Transverse colon (tissue), 4 donors: ENCODE measurements at regions not wholly inside any gene's neighbourhood (a gene's known extent, or its start where the extent isn't known, plus 50 kb on each side); places are given as distances from the start of the nearest gene placed in this dataset.

ENCODE experiments used
- DNase-seq: peaks from one replicate; pipeline ENCODE4 v3.0.0-alpha.2; 2019
- H3K27ac ChIP-seq, 4 donors: fragments of 200-600 bp; sonication (generic); 2 replicates each; pipeline ENCODE4 v1.5.1; 2016 to 2018; ENCODE audit warnings: inconsistent platforms in 4 of 4
- H3K27me3 ChIP-seq: fragments of 200-600 bp; sonication (generic); 2 replicates; pipeline ENCODE4 v1.5.1; 2017; ENCODE audit warnings: inconsistent platforms
- H3K36me3 ChIP-seq, 4 donors: fragments of 200-600 bp; sonication (generic); 2 replicates each; pipeline ENCODE4 v1.5.1; 2017 to 2019; ENCODE audit warnings: inconsistent platforms in 4 of 4
- H3K4me1 ChIP-seq, 4 donors: fragments of 200-600 bp; sonication (generic); 2 replicates each; pipeline ENCODE4 v1.5.1; 2017 to 2020; ENCODE audit warnings: inconsistent platforms in 4 of 4
- H3K4me3 ChIP-seq, 4 donors: fragments of 200-600 bp; sonication (generic); 1 replicate in 1 of 4; 2 replicates in 3 of 4; pipeline versions ENCODE4 v1.5.1 to v1.6.1; 2017 to 2019; ENCODE audit warnings: inconsistent platforms in 4 of 4
- H3K9me3 ChIP-seq, 2 donors: fragments of 200-600 bp; sonication (generic); 2 replicates each; pipeline ENCODE4 v1.5.1; 2017 to 2019; ENCODE audit warnings: inconsistent platforms in 2 of 2
- EP300 ChIP-seq: sonication (generic); formaldehyde crosslinking; IDR thresholded peaks from one replicate; pipeline ENCODE4 v1.6.1; 2017; ENCODE audit warnings: antibody characterized with exemption, low read depth
- POLR2A ChIP-seq: fragments of 450-650 bp; IDR thresholded peaks from one replicate; pipeline ENCODE4 v1.6.1; 2016; ENCODE audit warnings: antibody characterized with exemption, mild to moderate bottlenecking, moderate library complexity
- POLR2AphosphoS5 ChIP-seq, 3 donors: sonication (generic); formaldehyde crosslinking; IDR thresholded peaks; one replicate each; pipeline ENCODE4 v1.6.1; 2016; ENCODE audit warnings: antibody characterized with exemption in 3 of 3
- WGBS, 2 donors: methylation state at CpG; one replicate each; pipeline ENCODE4 v1.1.5; 2018; ENCODE audit warnings: low coverage in 1 of 2; 5-methylcytosine and 5-hydroxymethylcytosine counted together
- in situ Hi-C, 4 donors: fragments of 200-750 bp; cut with MboI; loops; one replicate each; pipeline versions ENCODE4 v1.15.0 to v1.15.1; 2017; ENCODE audit warnings: low sequenced_read_pairs in 3 of 4, low pct_ligation_motif_present in 1 of 4, low pct_unique_long_range_greater_than_20kb in 1 of 4
- intact Hi-C: fragments of 100-400 bp; cut with DNase I; formaldehyde crosslinking; loops from one replicate; pipeline ENCODE4 v1.15.1; 2023; ENCODE audit warnings: low total_unique reads
- TF ChIP-seq, protein P1 (sequence below), 5 experiments: fragments of 200-600 bp in 3 of 5; fragments of 450-650 bp in 2 of 5; sonication (generic) in 3 of 5; IDR thresholded peaks; 1 replicate in 2 of 5; 2 replicates in 3 of 5; pipeline ENCODE4 v1.5.1; 2016 to 2017; ENCODE audit warnings: antibody characterized with exemption in 5 of 5, inconsistent platforms in 3 of 5, mild to moderate bottlenecking in 2 of 5, moderate library complexity in 1 of 5

DNA sequence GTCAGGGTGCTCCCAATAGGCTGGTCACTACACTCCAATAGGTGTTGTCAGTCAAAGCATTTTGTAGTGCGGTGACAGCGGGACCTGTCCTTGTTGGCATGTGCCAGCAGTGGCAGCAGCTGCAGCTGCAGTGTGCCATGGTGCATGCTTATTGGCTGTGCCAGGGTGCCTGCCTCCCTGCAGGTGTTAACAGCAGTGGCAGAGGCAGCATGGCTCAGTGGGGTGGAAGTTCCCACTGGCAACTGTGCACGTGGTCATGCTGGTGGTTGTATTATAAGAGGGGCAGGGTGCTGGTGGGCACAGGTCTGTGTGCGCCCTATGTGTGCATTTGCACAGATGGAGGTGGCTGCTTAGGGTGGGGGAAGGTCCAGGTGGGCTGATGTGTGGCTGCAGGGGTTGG lies 133.7 kb upstream of the EDIL3 start:
- 88% methylated on average over 4 of the region's 4 CpGs; no CpG with 5 or more reads in 1 of the 2 donors for WGBS, 2 donors
- no peaks in the 10 kb centered on the region for H3K9me3 ChIP-seq
- no peak overlapping the region for H3K27ac ChIP-seq
- H3K4me3 ChIP-seq, result no peak overlapping the region
- H3K4me1 ChIP-seq, result no peaks in the 10 kb centered on the region
- in situ Hi-C loops (no loop called here), intact Hi-C loops (no loop called here)
- H3K27me3 ChIP-seq, result no peaks in the 10 kb centered on the region
- TF ChIP-seq, protein P1, sequence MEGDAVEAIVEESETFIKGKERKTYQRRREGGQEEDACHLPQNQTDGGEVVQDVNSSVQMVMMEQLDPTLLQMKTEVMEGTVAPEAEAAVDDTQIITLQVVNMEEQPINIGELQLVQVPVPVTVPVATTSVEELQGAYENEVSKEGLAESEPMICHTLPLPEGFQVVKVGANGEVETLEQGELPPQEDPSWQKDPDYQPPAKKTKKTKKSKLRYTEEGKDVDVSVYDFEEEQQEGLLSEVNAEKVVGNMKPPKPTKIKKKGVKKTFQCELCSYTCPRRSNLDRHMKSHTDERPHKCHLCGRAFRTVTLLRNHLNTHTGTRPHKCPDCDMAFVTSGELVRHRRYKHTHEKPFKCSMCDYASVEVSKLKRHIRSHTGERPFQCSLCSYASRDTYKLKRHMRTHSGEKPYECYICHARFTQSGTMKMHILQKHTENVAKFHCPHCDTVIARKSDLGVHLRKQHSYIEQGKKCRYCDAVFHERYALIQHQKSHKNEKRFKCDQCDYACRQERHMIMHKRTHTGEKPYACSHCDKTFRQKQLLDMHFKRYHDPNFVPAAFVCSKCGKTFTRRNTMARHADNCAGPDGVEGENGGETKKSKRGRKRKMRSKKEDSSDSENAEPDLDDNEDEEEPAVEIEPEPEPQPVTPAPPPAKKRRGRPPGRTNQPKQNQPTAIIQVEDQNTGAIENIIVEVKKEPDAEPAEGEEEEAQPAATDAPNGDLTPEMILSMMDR (IDR thresholded peaks at IDR 0.05), result no peak
- TF ChIP-seq POLR2A (no peak), EP300 (no peak), POLR2AphosphoS5 (IDR thresholded peaks at IDR 0.05) (no peak)
- no peak for DNase-seq
- no peaks in the 10 kb centered on the region for H3K36me3 ChIP-seq

DNA sequence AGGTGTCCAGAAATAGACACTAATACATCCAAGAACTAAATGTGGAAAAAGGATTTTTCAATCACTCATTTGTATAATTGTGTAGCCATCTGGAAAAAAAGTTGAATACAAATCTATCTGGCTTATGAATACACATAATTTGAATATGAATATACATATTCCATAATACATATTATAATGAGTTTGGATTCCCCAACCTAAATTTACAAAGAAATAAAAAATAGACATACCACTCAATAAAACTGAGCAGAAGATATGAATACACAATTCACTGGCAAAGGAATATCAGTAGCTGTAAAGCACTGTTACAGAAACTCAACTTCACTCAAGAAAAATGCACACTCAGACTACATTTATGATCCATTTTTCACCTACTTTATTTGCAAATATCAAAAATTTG lies 121.9 kb upstream of the EDIL3 start:
- no peak for TF ChIP-seq POLR2A
- no peak for TF ChIP-seq POLR2AphosphoS5 (IDR thresholded peaks at IDR 0.05)
- H3K9me3 ChIP-seq, result no peaks in the 10 kb centered on the region
- intact Hi-C loops (no loop called here), in situ Hi-C loops (no loop called here)
- no peaks in the 10 kb centered on the region for H3K36me3 ChIP-seq
- no peak overlapping the region for H3K4me3 ChIP-seq
- no peaks in the 10 kb centered on the region for H3K27me3 ChIP-seq
- no peaks in the 10 kb centered on the region for H3K4me1 ChIP-seq
- DNase-seq, result no peak
- no peak overlapping the region for H3K27ac ChIP-seq

DNA sequence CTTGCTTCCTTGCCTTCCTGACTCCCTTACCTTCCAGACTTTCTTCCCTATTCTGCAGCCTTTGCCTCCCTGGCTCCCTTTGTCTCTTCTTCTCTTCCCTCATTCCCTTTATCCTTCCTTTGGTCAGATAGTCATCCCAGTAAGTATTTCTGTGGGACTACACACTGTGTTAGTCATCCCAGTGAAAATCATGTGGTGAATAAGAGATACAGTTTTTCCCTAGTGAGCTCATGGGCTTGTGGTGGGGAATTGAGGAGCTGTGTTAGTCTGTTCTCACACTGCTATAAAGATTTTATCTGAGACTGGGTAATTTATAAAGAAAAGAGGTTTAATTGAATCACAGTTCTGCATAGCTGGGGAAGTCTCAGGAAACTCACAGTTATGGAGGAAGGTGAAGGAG lies 109.8 kb upstream of the EDIL3 start:
- no peak overlapping the region for H3K27ac ChIP-seq
- no peaks in the 10 kb centered on the region for H3K9me3 ChIP-seq
- no peak for DNase-seq
- no peak for TF ChIP-seq EP300
- TF ChIP-seq, protein P1 (IDR thresholded peaks at IDR 0.05), result no peak
- TF ChIP-seq POLR2A, result no peak
- no peak for TF ChIP-seq POLR2AphosphoS5 (IDR thresholded peaks at IDR 0.05)
- H3K27me3 ChIP-seq, result no peaks in the 10 kb centered on the region
- no peak overlapping the region for H3K4me3 ChIP-seq
- intact Hi-C loops, result no loop called here
- in situ Hi-C loops, result no loop called here
- H3K36me3 ChIP-seq, result no peaks in the 10 kb centered on the region
- H3K4me1 ChIP-seq, result no peaks in the 10 kb centered on the region

DNA sequence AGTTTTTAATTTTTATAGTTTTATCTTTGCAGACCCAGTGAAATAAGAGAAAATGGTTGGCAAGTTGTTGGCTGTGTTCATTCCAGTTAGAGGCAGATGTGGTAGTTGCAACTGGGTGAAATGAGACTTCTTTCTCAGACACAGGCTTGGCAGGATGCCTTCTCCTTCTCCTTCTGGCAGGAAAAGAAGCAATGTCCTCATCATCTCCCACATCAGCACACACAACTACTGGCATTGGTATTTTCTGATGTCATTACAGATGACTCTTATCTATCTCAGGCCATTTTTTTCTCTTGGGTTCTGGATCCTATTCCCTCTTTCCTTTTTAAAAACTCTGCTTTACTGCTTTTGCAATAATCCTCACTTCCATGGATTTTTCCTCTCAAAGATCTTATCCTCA lies 103.3 kb upstream of the EDIL3 start:
- no peaks in the 10 kb centered on the region for H3K4me1 ChIP-seq
- no peaks in the 10 kb centered on the region for H3K36me3 ChIP-seq
- in situ Hi-C loops (no loop called here), intact Hi-C loops (no loop called here)
- no peaks in the 10 kb centered on the region for H3K27me3 ChIP-seq
- no peak for DNase-seq
- H3K4me3 ChIP-seq, result no peak overlapping the region
- TF ChIP-seq POLR2A (no peak), EP300 (no peak), POLR2AphosphoS5 (IDR thresholded peaks at IDR 0.05) (no peak)
- TF ChIP-seq, protein P1 (IDR thresholded peaks at IDR 0.05), result no peak
- H3K9me3 ChIP-seq, result no peaks in the 10 kb centered on the region
- H3K27ac ChIP-seq, result no peak overlapping the region

DNA sequence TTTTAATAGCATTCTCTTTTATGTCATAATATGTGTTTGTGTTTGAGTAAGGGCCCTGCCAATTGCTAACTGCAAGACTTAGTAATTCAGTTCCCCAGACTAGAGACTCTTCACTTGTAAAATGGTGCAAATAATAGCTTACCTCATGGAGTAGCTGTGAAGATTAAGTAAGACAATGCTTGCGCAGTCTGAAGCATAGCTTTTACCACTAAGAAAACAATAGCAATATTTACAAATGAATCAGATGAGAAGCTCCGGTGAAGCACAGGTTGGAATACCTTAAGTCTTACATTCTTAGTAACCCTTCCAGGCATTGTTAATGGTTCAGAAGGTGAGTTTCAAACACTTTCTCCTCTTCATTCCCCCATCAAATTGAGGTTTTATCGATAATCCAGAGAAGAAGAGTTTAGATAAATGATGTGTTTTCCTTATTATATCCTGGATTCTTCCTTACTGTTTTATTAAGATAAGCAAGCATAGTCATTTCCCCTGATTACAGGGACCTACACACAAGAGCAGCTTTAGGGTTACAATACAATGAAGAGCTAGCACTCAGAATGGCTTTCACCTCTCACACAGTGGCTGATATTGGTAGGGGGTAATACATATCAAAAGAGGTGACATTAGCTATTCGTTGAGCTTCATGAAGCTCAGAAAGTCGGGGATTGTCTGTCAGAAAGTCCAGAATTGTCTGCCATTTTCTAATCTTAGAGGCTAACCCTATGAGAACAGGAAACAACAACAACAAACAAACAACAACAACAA lies 96.4 kb upstream of the EDIL3 start:
- TF ChIP-seq EP300, result no peak
- TF ChIP-seq POLR2AphosphoS5 (IDR thresholded peaks at IDR 0.05), result no peak
- TF ChIP-seq, protein P1 (IDR thresholded peaks at IDR 0.05), result no peak
- no peak overlapping the region for H3K27ac ChIP-seq
- H3K4me1 ChIP-seq, result no peaks in the 10 kb centered on the region
- 72 to 75% methylated on average over 5 of the region's 5 CpGs for whole genome bisulfite sequencing, 2 donors
- H3K9me3 ChIP-seq, result no peaks in the 10 kb centered on the region
- no peak for DNase-seq
- no peaks in the 10 kb centered on the region for H3K36me3 ChIP-seq
- in situ Hi-C loops (no loop called here), intact Hi-C loops (no loop called here)
- H3K27me3 ChIP-seq, result no peaks in the 10 kb centered on the region
- no peak overlapping the region for H3K4me3 ChIP-seq
